NCI-H2029 treated with DMSO at 0.1 percent for 48 hours (cell line): ENCODE measurements at regions not wholly inside any gene's neighbourhood (a gene's known extent, or its start where the extent isn't known, plus 50 kb on each side); places are given as distances from the start of the nearest gene placed in this dataset.

Source experiments
- DNase-seq: peaks from one replicate; lab custom pipeline; 2025; lab: John Stamatoyannopoulos, UW

DNA sequence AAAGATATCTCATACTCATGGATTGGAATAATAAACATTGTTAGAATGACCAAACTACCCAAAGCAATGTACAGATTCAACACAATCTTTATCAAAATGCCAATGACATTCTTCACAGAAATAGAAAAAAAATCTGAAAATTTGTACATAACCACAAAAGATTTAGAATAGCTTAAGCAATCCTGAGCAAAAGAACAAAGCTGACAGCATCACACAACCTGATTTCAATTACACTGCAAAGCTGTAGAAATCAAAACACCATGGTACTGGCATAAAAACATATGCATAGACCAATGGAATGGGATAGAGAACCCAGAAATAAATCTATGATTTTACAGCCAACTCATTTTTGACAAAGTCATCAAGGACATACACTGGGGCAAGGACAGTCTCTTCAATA is 130.0 kb upstream of the TMEM72 start:
- no peak for DNase-seq

DNA sequence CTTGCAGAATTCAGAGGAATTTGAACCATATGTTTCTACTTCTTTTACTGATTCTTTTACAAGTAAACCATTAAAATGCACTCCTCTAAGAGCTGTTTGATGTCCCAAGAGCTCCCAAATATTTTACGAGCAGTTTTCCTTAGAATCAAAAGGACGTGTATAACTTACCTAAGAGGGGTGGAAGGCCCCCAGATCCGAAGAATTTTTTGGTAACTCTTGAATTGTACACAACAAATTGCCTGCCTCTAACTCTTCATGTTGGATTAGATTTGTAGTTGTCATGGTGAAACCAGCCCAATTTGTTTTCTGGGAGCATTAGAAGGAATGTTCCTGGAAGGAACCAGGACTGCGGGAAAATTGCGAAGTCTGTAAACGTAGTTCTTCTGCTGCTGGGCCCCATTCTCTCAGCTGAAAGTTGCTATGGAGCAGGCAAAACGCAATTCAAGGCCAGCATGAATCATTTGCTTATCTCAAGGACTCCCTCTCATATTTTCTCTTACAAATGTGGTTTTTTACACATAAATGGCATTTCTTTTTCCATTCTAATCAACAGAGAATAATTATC is 124.8 kb upstream of the TMEM72 start:
- DNase-seq: no peak

DNA sequence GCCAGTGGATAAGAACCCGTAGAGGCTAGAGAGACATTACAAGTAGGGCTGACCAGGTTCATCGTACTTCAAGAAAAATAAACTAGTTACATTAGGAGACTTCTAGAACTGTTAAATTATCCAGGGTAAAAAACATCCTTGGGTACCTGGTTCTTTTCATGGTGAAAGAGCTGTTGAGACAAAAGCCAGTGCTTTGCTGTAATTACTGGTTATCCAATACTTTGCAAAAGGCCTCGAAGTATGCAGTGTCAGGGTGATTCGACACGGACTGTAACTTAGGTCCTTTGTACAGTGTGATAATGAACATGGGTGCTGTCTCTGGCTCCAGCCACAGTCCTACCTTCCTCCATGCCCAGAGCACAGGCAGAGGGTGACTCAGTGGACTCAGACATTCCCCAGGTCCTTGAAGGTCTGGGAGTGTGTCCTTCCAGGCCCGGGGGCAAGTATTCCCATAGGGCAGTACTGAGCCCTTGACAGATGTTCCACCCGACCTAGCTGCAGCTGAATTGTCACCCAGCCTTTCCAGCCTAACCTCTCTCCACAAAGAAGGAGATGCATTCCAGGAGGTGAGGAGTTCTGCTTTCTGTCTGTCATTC is 123.6 kb upstream of the TMEM72 start:
- no peak for DNase-seq

DNA sequence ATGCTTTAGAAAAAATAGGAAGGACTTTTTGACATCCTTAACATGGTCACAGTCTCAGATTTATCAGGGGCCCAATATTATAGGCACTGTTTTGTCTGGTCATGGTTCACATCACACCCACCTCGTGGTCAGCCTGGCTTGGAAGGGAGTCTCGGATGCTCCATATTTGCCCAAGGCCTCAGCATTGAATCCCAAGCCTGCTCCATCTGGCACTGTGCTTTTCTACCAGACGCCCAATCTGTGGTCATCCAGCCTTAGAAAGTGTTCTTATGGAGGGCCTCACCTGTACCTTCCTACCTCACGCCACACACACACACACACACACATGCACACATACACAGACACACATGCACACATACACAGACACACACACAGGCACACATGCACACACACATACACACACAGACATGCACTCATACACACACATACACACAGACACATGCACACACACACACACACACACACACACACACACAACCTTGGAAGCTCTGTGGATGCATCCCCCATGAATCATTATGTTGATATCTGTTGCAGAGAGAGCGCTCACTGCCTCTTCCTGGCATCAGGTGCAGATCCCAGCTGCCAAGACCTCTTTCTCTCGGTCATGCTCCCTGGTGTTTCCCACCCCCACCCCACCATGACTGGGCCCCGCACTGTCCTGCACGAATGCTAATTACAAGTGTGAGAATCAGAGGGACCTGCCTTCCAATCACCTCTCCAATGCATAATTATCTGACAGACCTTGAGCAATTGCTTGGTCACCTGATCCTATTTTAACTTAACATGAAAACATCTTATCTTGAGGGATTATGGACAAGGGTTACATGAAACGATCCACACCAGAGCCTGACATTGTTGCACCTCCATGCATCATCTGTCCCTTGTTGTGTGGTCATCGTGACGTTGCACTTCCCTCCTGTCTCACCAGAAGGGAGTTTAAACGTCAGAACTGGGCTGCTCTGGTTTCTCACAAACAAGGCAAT is 122.7 kb upstream of the TMEM72 start:
- DNase-seq: no peak

DNA sequence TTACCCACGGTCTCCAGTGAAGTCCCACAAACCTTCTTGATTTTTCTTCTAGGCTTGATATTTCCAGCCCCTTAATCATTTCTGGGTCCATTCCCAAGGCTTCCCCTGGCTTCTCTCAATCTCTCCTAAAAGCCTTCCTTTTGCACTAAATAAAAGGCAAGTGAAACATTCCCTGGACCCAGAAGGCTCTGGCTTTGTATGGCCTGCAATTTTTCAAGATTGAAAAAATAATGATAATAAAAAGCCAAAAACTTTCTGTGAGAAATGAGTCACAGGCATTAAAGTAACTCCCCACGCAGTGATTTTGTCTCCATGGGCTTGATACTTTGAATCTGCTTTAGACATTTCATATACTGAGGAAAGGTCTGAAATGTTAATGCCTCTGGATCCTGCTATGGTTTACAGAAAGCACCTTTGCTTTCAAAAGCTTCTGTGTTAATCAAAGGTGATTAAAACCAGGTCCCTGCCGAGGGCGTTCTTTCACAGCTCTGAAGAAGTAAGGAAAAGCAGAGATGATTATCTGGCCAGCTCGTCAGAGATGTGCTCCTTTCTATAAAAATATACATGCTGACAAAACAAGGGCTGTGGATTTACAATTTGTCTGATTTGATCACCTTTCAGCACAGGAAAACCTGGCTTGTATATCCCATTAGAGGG is 118.9 kb upstream of the TMEM72 start:
- DNase-seq: no peak

DNA sequence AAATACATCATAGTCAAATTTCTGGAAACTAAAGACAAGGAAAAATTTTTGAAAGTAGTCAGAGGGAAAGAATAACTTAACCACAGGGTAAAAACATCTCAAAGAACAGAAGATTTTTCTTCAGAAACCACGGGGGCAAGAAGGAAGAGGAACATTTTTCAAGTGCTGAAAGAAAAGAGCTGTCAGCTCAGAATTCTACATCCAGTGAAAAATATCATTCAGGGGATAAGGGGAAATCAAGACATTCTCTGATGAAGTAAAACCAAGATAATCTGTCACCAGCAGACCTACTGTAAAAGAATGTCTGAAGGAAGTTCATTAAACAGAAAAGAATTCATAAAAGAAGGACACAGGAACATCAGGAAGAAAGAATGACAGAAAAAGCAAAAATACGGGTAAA is 111.2 kb upstream of the TMEM72 start:
- no peak for DNase-seq

DNA sequence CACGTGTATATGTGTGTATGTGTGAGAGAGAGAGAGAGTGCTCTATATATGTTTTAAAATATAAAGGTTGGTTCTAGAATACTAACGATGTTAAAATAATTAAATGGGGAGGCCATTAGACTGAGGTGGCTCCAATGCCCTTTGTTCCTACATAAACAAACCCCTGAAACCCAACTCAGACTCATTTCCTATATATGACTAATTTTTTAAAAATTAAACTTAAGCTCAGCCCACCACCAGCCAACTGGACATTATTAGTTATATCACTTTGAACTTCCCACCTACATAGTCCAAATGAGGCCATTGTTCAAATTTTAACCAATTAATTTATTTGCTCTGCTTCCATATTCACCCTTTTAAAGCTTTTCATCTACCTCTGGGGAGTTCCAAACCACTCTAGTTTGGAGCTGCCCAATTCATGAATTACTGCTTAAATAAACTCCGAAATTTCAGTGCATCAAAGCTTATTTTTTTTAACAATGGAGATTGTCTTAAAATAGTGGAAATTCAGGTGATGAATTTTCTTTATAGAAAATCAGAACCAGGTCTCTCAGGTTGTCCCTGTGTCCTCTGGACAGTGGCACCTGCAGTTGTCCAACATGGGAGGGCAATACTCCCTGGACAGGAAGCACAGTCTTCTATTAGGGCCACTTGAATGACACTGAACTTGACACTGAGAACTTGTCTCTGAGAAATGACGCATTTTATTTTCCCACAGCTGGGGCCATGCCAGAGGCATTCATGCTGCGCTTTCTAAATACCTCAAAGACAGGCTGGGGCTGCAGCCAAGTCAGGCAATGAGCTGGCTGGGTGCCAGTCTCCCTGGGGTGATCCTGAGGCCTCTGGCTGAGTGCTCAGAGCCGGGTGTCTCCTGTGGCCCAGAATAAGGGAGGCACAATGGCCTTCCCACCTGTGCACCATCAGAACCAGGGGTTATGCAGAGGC is 109.5 kb upstream of the TMEM72 start:
- DNase-seq: peak; percentile 85

DNA sequence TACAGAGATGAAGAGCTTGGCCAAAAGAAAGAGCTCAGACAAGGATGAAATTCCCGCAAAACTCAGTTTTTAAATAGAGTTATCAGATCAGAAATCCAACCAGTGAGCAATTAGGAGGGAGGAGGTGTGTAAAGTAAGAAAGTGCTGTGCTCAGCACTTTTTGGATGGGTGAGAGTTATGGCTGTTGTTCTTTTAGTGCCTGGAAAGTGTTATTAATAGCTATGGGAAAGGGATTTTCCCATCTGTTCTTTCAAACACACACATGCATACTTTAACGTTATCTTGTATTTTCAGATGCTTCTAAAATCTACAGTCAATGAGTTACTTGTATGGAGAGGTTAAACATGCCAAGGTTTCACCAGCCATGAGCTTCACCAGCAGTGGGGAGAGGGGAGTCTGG is 107.3 kb upstream of the TMEM72 start:
- DNase-seq: no peak

DNA sequence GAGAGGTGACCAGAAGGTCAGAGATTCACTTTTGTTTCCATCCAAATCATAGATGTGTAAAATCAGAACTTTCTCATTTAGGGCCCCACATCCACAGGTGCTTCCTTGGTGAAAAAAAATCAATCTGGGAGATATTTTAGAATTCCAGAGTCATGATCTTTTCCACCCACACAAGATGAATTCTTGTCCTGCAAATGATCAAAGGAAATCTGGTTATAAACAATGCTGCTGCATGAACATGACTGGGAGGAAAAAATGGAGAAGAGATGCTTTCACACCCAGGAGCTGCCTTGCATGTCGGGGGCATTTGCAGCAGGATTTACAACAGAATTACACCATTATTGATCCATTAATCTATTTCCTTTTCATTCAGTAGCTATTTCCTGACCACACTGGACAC is 106.5 kb upstream of the TMEM72 start:
- no peak for DNase-seq

DNA sequence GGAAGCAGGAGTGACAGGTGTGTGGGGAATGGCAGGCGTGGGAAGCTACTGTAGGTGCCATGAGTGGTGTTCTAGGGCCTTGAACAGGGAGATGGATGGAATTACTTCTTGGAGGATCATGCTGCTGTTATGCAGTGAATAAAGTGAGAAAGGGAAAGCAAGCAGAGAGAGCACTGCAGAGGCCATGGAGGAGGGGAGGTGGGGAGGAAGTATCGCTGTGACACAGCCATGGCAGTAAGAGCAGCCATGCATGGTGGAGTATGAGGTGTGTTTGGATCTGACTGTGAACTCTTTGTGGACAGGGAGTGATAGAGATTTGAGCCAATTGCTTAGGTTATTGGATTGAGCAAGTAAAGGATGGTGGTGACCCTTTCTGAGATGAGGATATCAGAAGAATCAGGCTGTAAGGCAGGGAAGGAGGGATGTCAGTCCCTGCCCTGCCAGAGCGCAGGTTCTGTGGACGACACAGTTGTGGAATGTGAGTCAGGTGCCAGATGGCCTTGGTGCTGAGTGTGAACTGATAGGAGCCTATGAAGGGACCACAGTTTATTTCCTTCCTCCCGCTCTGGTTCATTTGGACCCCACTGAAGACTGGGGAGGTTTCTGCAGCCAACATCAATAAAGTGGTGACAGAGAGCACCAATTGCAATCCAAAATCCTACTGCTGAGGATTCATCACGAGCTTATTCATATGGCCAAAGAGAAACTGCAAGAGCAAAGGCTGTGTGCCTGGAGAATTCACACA is 105.5 kb upstream of the TMEM72 start:
- DNase-seq: no peak

DNA sequence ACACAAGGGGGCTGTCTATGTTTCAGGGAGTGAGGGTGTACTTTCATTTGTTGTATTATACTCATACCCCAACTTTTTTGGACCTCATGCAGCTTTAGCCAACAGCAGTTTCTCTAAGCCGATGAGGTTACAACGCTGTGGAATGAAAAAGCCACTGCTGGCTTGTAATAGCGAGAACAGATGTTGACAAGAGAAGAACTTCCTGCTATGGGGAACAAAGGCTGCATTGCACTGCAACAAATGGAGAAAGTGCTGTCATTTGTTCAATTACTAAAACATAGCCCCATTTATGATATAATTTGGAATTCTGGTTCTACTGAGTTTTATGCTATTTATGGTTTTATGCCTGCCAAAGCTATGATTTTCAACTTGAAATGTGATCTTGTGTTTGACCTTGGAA is 104.2 kb upstream of the TMEM72 start:
- no peak for DNase-seq

DNA sequence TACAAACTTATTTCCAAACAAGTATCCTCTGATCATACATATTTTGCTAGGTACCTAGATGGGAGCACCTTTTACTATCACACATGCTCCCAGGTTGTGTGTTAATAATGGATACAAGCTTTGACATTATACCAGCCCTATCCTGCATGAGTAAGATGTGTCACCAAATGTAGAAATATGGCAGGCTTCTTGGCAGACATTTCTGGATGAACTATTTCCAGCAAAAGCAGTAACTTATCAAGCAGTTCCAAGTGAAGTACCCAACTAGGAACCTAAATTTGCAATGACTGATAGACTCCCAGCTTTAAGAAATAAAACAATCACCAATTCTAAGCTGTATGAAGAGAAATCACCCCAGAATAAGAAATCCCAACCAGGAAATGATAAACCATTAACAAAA is 103.7 kb upstream of the TMEM72 start:
- no peak for DNase-seq

DNA sequence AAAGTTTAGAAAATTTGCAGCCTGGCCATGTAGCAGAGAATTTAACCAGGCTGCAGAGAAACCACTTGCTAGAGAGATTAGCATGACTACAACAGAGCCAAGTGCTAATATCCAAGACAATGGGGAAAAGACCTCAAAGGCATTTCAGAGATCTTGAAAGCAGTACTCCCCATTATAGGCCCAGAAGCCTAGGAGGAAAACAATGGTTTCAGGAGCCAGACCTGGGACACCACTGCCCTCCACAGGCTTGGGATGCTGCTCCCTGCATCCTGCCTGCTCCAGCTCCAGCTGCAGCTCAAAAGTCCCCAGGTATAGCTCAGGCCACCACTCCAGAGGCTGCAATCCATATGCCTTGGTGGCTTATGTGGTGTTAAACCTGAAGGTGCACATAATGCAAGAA is 101.5 kb upstream of the TMEM72 start:
- DNase-seq: no peak

DNA sequence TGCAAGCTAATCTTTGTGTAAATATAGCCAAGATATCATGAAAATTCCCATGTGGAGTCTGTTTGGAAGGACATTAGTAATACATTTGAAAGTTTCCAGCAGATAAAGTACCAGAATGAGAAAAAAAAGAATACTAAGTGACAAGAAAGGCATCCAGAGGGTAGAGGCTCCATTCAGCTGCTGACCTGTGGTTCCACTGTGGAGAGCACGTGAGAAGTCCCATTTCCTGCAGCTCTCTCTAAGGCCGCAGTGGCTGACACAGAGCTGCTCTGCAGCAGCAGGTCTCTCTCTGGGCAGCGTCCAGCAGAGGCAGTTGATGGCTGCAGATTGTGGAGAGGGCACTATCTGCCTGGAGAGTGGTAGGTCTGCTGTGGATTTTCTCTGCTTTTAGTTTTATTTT is 100.1 kb upstream of the TMEM72 start:
- DNase-seq: no peak

DNA sequence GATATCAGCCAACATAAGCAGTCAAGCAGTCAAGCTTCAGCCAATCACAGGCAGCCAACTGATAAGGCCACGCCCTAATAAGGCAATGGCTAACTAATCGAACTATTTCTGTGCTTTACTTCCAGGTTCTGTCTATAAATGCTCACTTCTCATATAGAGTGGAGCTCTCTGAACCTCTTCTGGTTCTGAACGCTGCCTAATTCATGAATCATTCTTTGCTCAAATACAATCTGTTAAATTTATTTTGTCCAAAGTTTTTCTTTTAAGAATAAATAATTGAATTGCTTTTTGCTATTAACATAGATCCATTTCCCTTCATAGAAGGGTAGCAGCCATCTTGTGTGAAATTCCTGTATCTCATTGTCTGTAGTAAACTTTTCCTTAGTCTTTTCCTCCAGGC is 97.9 kb upstream of the TMEM72 start:
- DNase-seq: no peak

DNA sequence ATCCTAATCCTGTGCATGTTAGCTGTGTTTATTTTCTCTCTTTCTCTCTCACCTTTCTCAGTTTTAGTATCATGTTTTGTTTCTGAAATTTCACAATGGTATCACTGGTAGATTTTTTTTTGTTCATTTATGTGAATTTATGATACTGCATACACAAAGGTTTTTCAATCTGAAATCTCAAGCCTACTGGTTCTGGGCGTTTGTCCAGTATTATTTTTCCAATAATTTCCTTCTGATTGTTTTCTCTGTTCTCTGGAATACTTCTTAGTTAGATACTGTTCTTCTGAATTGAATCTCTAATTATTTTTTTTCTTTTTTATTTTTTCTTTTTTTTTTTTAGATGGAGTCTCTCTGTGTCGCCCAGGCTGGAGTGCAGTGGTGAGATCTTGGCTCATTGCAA is 96.2 kb upstream of the TMEM72 start:
- DNase-seq: no peak

DNA sequence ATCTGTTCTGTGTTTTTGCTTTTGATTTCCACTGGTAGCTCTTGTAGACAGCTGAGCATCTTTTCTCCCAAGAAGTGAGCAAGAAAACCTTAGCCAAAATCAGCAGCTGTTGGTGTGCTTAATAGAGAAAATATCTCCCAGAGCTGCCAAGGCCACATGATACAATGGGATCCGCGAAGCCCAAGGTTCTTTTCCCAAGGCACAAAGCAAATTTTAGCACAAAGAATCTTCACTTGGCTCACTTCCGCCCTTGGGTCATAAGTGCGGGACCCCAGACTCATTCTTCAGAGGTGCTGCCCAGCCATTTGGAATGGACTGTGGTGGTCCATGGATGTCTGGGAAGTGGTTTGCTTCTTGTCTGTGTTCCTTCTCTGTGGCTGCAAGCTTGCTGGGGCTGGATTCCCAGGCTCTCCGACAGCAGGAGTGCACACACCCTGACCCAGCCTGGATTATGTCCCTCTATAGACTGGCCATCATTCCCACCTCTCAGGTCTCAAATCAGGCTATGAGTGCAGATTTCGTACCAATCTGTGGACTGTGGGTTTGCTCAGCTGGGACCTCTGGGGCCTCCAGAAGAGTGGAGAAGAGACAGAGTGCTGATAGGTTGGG is 93.0 kb upstream of the TMEM72 start:
- DNase-seq: no peak

DNA sequence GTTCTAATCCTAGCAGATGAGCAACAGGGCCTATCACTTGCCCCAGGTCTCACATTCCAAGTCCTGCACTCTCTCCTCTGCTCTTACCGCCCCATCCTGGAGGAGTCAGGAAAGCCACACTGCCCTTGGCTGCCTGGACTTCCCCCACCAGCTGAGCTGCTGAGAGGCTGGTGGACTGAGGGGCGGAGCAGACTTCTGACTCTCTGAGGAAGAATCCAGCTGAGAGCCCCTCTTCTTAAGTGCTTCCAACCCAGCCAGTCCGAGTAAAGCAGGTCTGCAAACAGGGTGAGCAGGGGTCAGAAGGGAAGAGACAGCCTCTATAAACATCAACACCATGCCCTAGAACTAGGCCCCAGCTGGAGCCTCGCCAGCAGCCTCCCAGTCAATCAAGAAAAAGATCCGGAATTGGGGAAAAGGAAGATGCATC is 92.4 kb upstream of the TMEM72 start:
- no peak for DNase-seq

DNA sequence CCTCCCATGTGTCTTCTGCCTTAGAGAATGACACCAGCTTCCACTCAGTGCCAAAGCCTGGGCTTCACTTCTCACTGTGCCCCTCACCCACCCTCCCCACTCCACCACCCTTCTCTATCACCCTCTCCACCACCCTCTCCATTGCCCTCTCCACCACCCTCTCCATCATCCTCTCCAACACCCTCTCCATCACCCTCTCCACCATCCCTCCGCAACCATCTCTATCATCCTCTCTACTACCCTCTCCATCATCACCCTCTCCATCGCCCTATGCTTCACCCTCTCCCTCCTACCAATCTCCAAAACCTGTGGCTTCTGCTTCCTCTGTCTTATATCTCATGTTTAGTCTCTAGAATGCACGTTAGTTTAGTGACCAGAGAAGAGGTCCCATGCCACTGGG is 91.0 kb upstream of the TMEM72 start:
- DNase-seq: no peak

DNA sequence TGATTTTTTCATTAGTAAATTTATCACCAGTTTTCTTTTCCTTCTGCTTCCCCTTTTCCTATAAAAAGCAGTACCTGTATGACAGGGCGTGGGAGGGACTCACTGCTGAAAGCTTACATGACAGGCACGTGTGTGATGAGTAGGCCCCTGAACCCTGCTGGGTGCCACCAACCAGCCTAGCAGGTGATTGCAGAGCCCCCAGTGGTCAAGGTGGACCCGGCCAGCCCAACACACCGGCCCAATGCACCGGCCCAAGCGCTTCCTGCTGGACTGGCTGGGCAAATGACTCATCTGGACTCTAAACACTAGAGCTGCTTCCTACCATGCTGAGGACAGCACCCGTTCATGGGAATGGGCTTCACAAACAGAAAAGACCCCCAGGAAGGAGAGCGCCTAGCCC is 89.8 kb upstream of the TMEM72 start:
- DNase-seq: no peak
